HepG2 (cell line): ENCODE measurements at regions not wholly inside any gene's neighbourhood (a gene's known extent, or its start where the extent isn't known, plus 50 kb on each side); places are given as distances from the start of the nearest gene placed in this dataset.

Experiments
- ATAC-seq: fragments of 200-7000 bp; cut with Tn5 transposase; 3 replicates; pipeline ENCODE4 v1.9.1; 2020; ENCODE audit warnings: mild to moderate bottlenecking, moderate library complexity
- BruUV-seq: library from RNA; stranded (reverse); fragments of 400-500 nt; replicated peaks from 2 replicates; lab custom pipeline; 2021; lab: Mats Ljungman, UMichigan
- CTCF ChIA-PET: fragments of 300-600 bp; formaldehyde crosslinking; extraction: SDS; loops from one replicate; lab custom pipeline; 2021; ENCODE audit warnings: low total read pairs, inconsistent platforms, low intra/inter-chr PET ratio; lab: Yijun Ruan, JAX
- POLR2A ChIA-PET: fragments of 350-600 bp; sonication (Branson Sonifier 250); formaldehyde crosslinking; loops from one replicate; lab custom pipeline; 2020; ENCODE audit warnings: antibody characterized with exemption, inconsistent platforms; lab: Yijun Ruan, JAX
- DNase-seq: peaks from one replicate; pipeline ENCODE4 v3.0.0-alpha.2; 2015; ENCODE audit warnings: low spot score
- FAIRE-seq: peaks from 3 replicates; lab custom pipeline; 2011; peaks lifted over from hg19 to GRCh38; lab: Jason Lieb, UNC
- H2AFZ ChIP-seq: one replicate; pipeline ENCODE4 v1.6.1; 2011; ENCODE audit warnings: low read length, inconsistent platforms
- H3K27ac ChIP-seq: fragments of 300-600 bp; 3 replicates; pipeline ENCODE4 v1.8.0; 2011; ENCODE audit warnings: mixed run types, mild to moderate bottlenecking, mixed read lengths, low read length, inconsistent platforms; ENCODE audit not compliant: insufficient read depth; ENCODE audit errors: extremely low read length
- H3K27me3 ChIP-seq, 2 experiments: fragments of 200-600 bp in 1 of 2; 2 replicates in 1 of 2; 3 replicates in 1 of 2; pipeline versions ENCODE4 v1.6.0 to v1.8.0; 2011; ENCODE audit warnings: low read length in 2 of 2, mild to moderate bottlenecking in 2 of 2, moderate library complexity in 2 of 2, inconsistent platforms in 1 of 2; ENCODE audit not compliant: insufficient read depth in 2 of 2, control insufficient read depth in 1 of 2
- H3K36me3 ChIP-seq, 2 experiments: fragments of 200-600 bp in 1 of 2; replicated peaks in 1 of 2; 2 replicates in 1 of 2; 3 replicates in 1 of 2; pipeline versions ENCODE4 v1.5.1 to v1.8.0; 2011; ENCODE audit warnings: low read length in 2 of 2, inconsistent platforms in 1 of 2; ENCODE audit not compliant: insufficient read depth in 2 of 2, control insufficient read depth in 1 of 2
- H3K4me1 ChIP-seq: 2 replicates; pipeline ENCODE4 v1.5.1; 2012; ENCODE audit warnings: low read length, inconsistent platforms; ENCODE audit not compliant: insufficient read depth
- H3K4me2 ChIP-seq: 2 replicates; pipeline ENCODE4 v1.6.0; 2011; ENCODE audit warnings: low read depth, low read length, inconsistent platforms
- H3K4me3 ChIP-seq, 3 experiments: fragments of 200-600 bp in 1 of 3; sonication (generic), shearing (Covaris generic) in 1 of 3; replicated peaks in 1 of 3; 2 replicates each; pipeline ENCODE4 v1.5.1; 2011 to 2016; ENCODE audit warnings: low read length in 3 of 3, inconsistent platforms in 2 of 3, low read depth in 2 of 3, mild to moderate bottlenecking in 2 of 3, control low read depth in 1 of 3, mixed read lengths in 1 of 3; ENCODE audit not compliant: insufficient read depth in 1 of 3
- H3K79me2 ChIP-seq: one replicate; pipeline ENCODE4 v1.6.1; 2011; ENCODE audit warnings: low read length, inconsistent platforms; ENCODE audit not compliant: insufficient read depth
- H3K9ac ChIP-seq: 2 replicates; pipeline ENCODE4 v1.6.0; 2011; ENCODE audit warnings: mild to moderate bottlenecking, low read depth, low read length, inconsistent platforms; ENCODE audit not compliant: insufficient read depth
- H3K9me3 ChIP-seq: 2 replicates; pipeline ENCODE4 v1.5.1; 2012; ENCODE audit warnings: mild to moderate bottlenecking, low read length
- H4K20me1 ChIP-seq: 2 replicates; pipeline ENCODE4 v1.6.0; 2011; ENCODE audit warnings: inconsistent platforms, mild to moderate bottlenecking, low read length, moderate library complexity; ENCODE audit not compliant: insufficient read depth
- ATM ChIP-seq: fragments of 450-650 bp; IDR thresholded peaks from 2 replicates; pipeline ENCODE4 v1.7.1; 2017; ENCODE audit warnings: mild to moderate bottlenecking, borderline replicate concordance
- CHD4 ChIP-seq: fragments of 200-600 bp; sonication (generic); IDR thresholded peaks from 2 replicates; pipeline ENCODE4 v1.7.0; 2017; ENCODE audit warnings: mild to moderate bottlenecking, low read length, borderline replicate concordance
- HBP1 ChIP-seq: IDR thresholded peaks from 2 replicates; pipeline ENCODE4 v1.6.1; 2016; ENCODE audit warnings: low read depth, control low read depth
- MIER3 ChIP-seq: IDR thresholded peaks from 2 replicates; pipeline ENCODE4 v1.6.1; 2016; ENCODE audit warnings: missing compliant biosample characterization, borderline replicate concordance
- MIXL1 ChIP-seq: IDR thresholded peaks from 2 replicates; pipeline ENCODE4 v1.6.1; 2016
- NCOA1 ChIP-seq: sonication (generic); formaldehyde crosslinking; IDR thresholded peaks from 2 replicates; pipeline ENCODE4 v1.9.0; 2021; ENCODE audit warnings: missing genetic modification reagents
- SMAD9 ChIP-seq: sonication (generic); formaldehyde crosslinking; IDR thresholded peaks from 2 replicates; pipeline ENCODE4 v1.5.1; 2020; ENCODE audit warnings: mild to moderate bottlenecking, missing genetic modification reagents
- TERF1 ChIP-seq: sonication (generic); formaldehyde crosslinking; IDR thresholded peaks from 2 replicates; pipeline ENCODE4 v1.8.0; 2022; ENCODE audit warnings: mild to moderate bottlenecking, missing genetic modification reagents, moderate library complexity
- ZNF143 ChIP-seq: sonication (generic); formaldehyde crosslinking; IDR thresholded peaks from 2 replicates; pipeline ENCODE4 v1.4.0; 2020; ENCODE audit warnings: missing genetic modification reagents
- ZNF253 ChIP-seq: sonication (generic); formaldehyde crosslinking; IDR thresholded peaks from 2 replicates; pipeline ENCODE4 v1.8.0; 2022; ENCODE audit warnings: mild to moderate bottlenecking, missing genetic modification reagents, borderline replicate concordance
- ZNF562 ChIP-seq: sonication (generic); formaldehyde crosslinking; IDR thresholded peaks from 2 replicates; pipeline ENCODE4 v1.8.0; 2022; ENCODE audit warnings: missing genetic modification reagents, borderline replicate concordance
- ZNF766 ChIP-seq: sonication (generic); formaldehyde crosslinking; IDR thresholded peaks from 2 replicates; pipeline ENCODE4 v1.5.0; 2020; ENCODE audit warnings: missing genetic modification reagents, borderline replicate concordance
- WGBS: methylation state at CpG from one replicate; pipeline ENCODE4 v1.1.6; 2017; ENCODE audit warnings: low lambda C conversion rate; 5-methylcytosine and 5-hydroxymethylcytosine counted together
- in situ Hi-C: cut with HindIII; loops from 2 replicates; pipeline ENCODE4 v1.10.0; 2017; ENCODE audit warnings: low pct_unique_long_range_greater_than_20kb; ENCODE audit not compliant: extremely low pct_ligation_motif_present
- intact Hi-C: fragments of 100-400 bp; cut with micrococcal nuclease; formaldehyde crosslinking; loops from one replicate; pipeline ENCODE4 v1.10.0; 2022; ENCODE audit not compliant: unreplicated experiment
- TF ChIP-seq, protein P1 (sequence below): IDR thresholded peaks from 2 replicates; pipeline ENCODE4 v1.6.1; 2012; ENCODE audit warnings: inconsistent platforms
- TF ChIP-seq, protein P2 (sequence below): sonication (generic); formaldehyde crosslinking; IDR thresholded peaks from 2 replicates; pipeline ENCODE4 v1.5.1; 2020; ENCODE audit warnings: mild to moderate bottlenecking, missing genetic modification reagents, borderline replicate concordance
- TF ChIP-seq, protein P3 (sequence below): sonication (generic); formaldehyde crosslinking; IDR thresholded peaks from 2 replicates; pipeline ENCODE4 v1.4.0; 2020; ENCODE audit warnings: missing genetic modification reagents

GRCh38 chr18:34075963-34076860 lies 148.5 kb downstream of the NOL4 start:
- no peak overlapping the region for H3K4me2 ChIP-seq
- DNase-seq (no peak), ATAC-seq (no peak), FAIRE-seq (no peak)
- no peaks in the 10 kb centered on the region for H3K79me2 ChIP-seq
- BruUV-seq, result no TSS peak
- intact Hi-C loops (no loop called here), in situ Hi-C loops (no loop called here)
- no peak overlapping the region for H2AFZ ChIP-seq
- no peak overlapping the region for H3K27ac ChIP-seq
- ChIA-PET POLR2A (no interaction called here), CTCF (no interaction called here)
- H3K4me3 ChIP-seq, result no peak overlapping the region
- H3K27me3 ChIP-seq, result no peaks in the 10 kb centered on the region
- H3K9ac ChIP-seq, result no peak overlapping the region
- H3K9me3 ChIP-seq, result no peaks in the 10 kb centered on the region
- no peaks in the 10 kb centered on the region for H3K4me1 ChIP-seq
- no peaks in the 10 kb centered on the region for H4K20me1 ChIP-seq
- 60% methylated on average over 10 of the region's 10 CpGs for WGBS
- no peaks in the 10 kb centered on the region for H3K36me3 ChIP-seq
- TF ChIP-seq ATM, result no peak
- TF ChIP-seq MIXL1 (CRISPR knock-in tag), result no peak
- no peak for TF ChIP-seq TERF1 (CRISPR knock-in tag)
- TF ChIP-seq, protein P1, sequence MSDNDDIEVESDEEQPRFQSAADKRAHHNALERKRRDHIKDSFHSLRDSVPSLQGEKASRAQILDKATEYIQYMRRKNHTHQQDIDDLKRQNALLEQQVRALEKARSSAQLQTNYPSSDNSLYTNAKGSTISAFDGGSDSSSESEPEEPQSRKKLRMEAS, result no peak
- no peak for TF ChIP-seq SMAD9 (CRISPR knock-in tag)
- no peak for TF ChIP-seq ZNF562 (CRISPR knock-in tag)
- TF ChIP-seq MIER3, result no peak
- TF ChIP-seq ZNF766 (CRISPR knock-in tag), result no peak
- no peak for TF ChIP-seq NCOA1 (CRISPR knock-in tag)
- TF ChIP-seq, protein P2, sequence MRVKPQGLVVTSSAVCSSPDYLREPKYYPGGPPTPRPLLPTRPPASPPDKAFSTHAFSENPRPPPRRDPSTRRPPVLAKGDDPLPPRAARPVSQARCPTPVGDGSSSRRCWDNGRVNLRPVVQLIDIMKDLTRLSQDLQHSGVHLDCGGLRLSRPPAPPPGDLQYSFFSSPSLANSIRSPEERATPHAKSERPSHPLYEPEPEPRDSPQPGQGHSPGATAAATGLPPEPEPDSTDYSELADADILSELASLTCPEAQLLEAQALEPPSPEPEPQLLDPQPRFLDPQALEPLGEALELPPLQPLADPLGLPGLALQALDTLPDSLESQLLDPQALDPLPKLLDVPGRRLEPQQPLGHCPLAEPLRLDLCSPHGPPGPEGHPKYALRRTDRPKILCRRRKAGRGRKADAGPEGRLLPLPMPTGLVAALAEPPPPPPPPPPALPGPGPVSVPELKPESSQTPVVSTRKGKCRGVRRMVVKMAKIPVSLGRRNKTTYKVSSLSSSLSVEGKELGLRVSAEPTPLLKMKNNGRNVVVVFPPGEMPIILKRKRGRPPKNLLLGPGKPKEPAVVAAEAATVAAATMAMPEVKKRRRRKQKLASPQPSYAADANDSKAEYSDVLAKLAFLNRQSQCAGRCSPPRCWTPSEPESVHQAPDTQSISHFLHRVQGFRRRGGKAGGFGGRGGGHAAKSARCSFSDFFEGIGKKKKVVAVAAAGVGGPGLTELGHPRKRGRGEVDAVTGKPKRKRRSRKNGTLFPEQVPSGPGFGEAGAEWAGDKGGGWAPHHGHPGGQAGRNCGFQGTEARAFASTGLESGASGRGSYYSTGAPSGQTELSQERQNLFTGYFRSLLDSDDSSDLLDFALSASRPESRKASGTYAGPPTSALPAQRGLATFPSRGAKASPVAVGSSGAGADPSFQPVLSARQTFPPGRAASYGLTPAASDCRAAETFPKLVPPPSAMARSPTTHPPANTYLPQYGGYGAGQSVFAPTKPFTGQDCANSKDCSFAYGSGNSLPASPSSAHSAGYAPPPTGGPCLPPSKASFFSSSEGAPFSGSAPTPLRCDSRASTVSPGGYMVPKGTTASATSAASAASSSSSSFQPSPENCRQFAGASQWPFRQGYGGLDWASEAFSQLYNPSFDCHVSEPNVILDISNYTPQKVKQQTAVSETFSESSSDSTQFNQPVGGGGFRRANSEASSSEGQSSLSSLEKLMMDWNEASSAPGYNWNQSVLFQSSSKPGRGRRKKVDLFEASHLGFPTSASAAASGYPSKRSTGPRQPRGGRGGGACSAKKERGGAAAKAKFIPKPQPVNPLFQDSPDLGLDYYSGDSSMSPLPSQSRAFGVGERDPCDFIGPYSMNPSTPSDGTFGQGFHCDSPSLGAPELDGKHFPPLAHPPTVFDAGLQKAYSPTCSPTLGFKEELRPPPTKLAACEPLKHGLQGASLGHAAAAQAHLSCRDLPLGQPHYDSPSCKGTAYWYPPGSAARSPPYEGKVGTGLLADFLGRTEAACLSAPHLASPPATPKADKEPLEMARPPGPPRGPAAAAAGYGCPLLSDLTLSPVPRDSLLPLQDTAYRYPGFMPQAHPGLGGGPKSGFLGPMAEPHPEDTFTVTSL (CRISPR knock-in tag), result no peak
- TF ChIP-seq CHD4, result no peak
- no peak for TF ChIP-seq ZNF143 (CRISPR knock-in tag)
- TF ChIP-seq ZNF253, result no peak
- TF ChIP-seq, protein P3, sequence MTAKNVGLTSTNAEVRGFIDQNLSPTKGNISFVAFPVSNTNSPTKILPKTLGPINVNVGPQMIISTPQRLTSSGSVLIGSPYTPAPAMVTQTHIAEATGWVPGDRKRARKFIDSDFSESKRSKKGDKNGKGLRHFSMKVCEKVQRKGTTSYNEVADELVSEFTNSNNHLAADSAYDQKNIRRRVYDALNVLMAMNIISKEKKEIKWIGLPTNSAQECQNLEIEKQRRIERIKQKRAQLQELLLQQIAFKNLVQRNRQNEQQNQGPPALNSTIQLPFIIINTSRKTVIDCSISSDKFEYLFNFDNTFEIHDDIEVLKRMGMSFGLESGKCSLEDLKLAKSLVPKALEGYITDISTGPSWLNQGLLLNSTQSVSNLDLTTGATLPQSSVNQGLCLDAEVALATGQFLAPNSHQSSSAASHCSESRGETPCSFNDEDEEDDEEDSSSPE (CRISPR knock-in tag), result no peak
- no peak for TF ChIP-seq HBP1 (CRISPR knock-in tag)
